ENCODE measurements at regions not wholly inside any gene's neighbourhood (a gene's known extent, or its start where the extent isn't known, plus 50 kb on each side); places are given as distances from the start of the nearest gene placed in this dataset.

GRCh38 chr21:38136201-38136600 lies 120.6 kb upstream of the KCNJ15 start:
- H2AK5ac ChIP-seq (ENCODE audit: low read length) = no peak overlapping the region
- H3K4ac ChIP-seq (ENCODE audit: low read depth, low read length) = no peak overlapping the region
- no peak overlapping the region for H3K4me2 ChIP-seq (ENCODE audit: low read length)
- H4K91ac ChIP-seq (ENCODE audit: low read depth, low read length) = no peak overlapping the region
- no peak overlapping the region for H4K8ac ChIP-seq (ENCODE audit: low read depth, low read length)
- H3K9me3 ChIP-seq (ENCODE audit: insufficient read depth, low read depth, low read length) = no peaks in the 10 kb centered on the region
- H3K27me3 ChIP-seq (ENCODE audit: insufficient read depth, low read length) = no peaks in the 10 kb centered on the region
- no peak overlapping the region for H3K9ac ChIP-seq (ENCODE audit: low read length)
- no peak overlapping the region for H3K18ac ChIP-seq (ENCODE audit: low read length)
- H2BK5ac ChIP-seq (ENCODE audit: low read depth, low read length, poor library complexity) = no peak overlapping the region
- H2AFZ ChIP-seq (ENCODE audit: insufficient read depth, low read length, poor library complexity) = no peak overlapping the region
- H3K4me1 ChIP-seq (ENCODE audit: control insufficient read depth in 1 of 2, insufficient read depth in 2 of 2, low read length in 2 of 2) = peaks cover 3 to 5% of the 10 kb centered on the region in 2 experiments
- H3K79me2 ChIP-seq (ENCODE audit: control insufficient read depth, insufficient read depth, low read length, poor library complexity) = no peaks in the 10 kb centered on the region
- no peak overlapping the region for H3K14ac ChIP-seq (ENCODE audit: low read length)
- H4K12ac ChIP-seq (ENCODE audit: low read depth, low read length) = no peak overlapping the region
- H3K27ac ChIP-seq (ENCODE audit: low read depth, low read length) = no peak overlapping the region
- no peak overlapping the region for H2BK12ac ChIP-seq (ENCODE audit: low read length)
- H3K79me1 ChIP-seq (ENCODE audit: low read length) = peaks cover 4% of the 10 kb centered on the region
- no peak overlapping the region for H3K4me3 ChIP-seq (ENCODE audit: low read depth, low read length)
- no peaks in the 10 kb centered on the region for H3K36me3 ChIP-seq (ENCODE audit: control insufficient read depth in 1 of 2, insufficient read depth in 2 of 2, low read length in 2 of 2)
- no peak overlapping the region for H2BK120ac ChIP-seq (ENCODE audit: insufficient read depth, low read length, poor library complexity)
- DNase-seq = no peak
- H3K23ac ChIP-seq (ENCODE audit: low read length) = no peak overlapping the region

- no peaks in the 10 kb centered on the region for H3K79me2 ChIP-seq (ENCODE audit: control insufficient read depth, insufficient read depth, low read length, poor library complexity)
- H2AFZ ChIP-seq (ENCODE audit: insufficient read depth, low read length, poor library complexity) = no peak overlapping the region
- no peak overlapping the region for H3K4ac ChIP-seq (ENCODE audit: low read depth, low read length)
- no peak overlapping the region for H3K4me2 ChIP-seq (ENCODE audit: low read length)
- peak overlapping the region; percentile 61 for H3K18ac ChIP-seq (ENCODE audit: low read length)
- no peak overlapping the region for H4K8ac ChIP-seq (ENCODE audit: low read depth, low read length)
- WGBS (ENCODE audit: extremely low coverage, insufficient coverage, insufficient read length) = no CpG with 5 or more reads among the region's 5 CpGs
- H4K91ac ChIP-seq (ENCODE audit: low read depth, low read length) = no peak overlapping the region
- no peak overlapping the region for H3K9ac ChIP-seq (ENCODE audit: low read length)
- peak overlapping the region; percentile 84 for H2BK5ac ChIP-seq (ENCODE audit: low read depth, low read length, poor library complexity)
- H3K14ac ChIP-seq (ENCODE audit: low read length) = peak overlapping the region; percentile 53
- H3K4me1 ChIP-seq (ENCODE audit: control insufficient read depth in 1 of 2, insufficient read depth in 2 of 2, low read length in 2 of 2) = peaks cover 3 to 5% of the 10 kb centered on the region in 2 experiments
- peak overlapping the region; percentile 76 for H2BK120ac ChIP-seq (ENCODE audit: insufficient read depth, low read length, poor library complexity)
- no peak overlapping the region for H2AK5ac ChIP-seq (ENCODE audit: low read length)
- H2BK12ac ChIP-seq (ENCODE audit: low read length) = peak overlapping the region; percentile 74
- H3K27ac ChIP-seq (ENCODE audit: low read depth, low read length) = peak overlapping the region; percentile 44
- no peak overlapping the region for H3K23ac ChIP-seq (ENCODE audit: low read length)
- no peaks in the 10 kb centered on the region for H3K9me3 ChIP-seq (ENCODE audit: insufficient read depth, low read depth, low read length)
- H3K4me3 ChIP-seq (ENCODE audit: low read depth, low read length) = no peak overlapping the region
- peak; percentile 94 to 100 for DNase-seq
- H4K12ac ChIP-seq (ENCODE audit: low read depth, low read length) = no peak overlapping the region
- H3K36me3 ChIP-seq (ENCODE audit: control insufficient read depth in 1 of 2, insufficient read depth in 2 of 2, low read length in 2 of 2) = no peaks in the 10 kb centered on the region
- no peaks in the 10 kb centered on the region for H3K27me3 ChIP-seq (ENCODE audit: insufficient read depth, low read length)
- peaks cover 4% of the 10 kb centered on the region for H3K79me1 ChIP-seq (ENCODE audit: low read length)
Measured at GRCh38 chr21:38139380-38140168, 117.2 kb upstream of the KCNJ15 start.

GRCh38 chr21:38140207-38140903 lies 116.4 kb upstream of the KCNJ15 start:
- H2BK120ac ChIP-seq (ENCODE audit: insufficient read depth, low read length, poor library complexity) = peak overlapping the region; percentile 76
- peak overlapping the region; percentile 84 for H2BK5ac ChIP-seq (ENCODE audit: low read depth, low read length, poor library complexity)
- no peaks in the 10 kb centered on the region for H3K79me2 ChIP-seq (ENCODE audit: control insufficient read depth, insufficient read depth, low read length, poor library complexity)
- WGBS (ENCODE audit: extremely low coverage, insufficient coverage, insufficient read length) = no CpG with 5 or more reads among the region's 5 CpGs
- H3K27me3 ChIP-seq (ENCODE audit: insufficient read depth, low read length) = no peaks in the 10 kb centered on the region
- H3K4ac ChIP-seq (ENCODE audit: low read depth, low read length) = no peak overlapping the region
- no peak overlapping the region for H4K91ac ChIP-seq (ENCODE audit: low read depth, low read length)
- H2BK12ac ChIP-seq (ENCODE audit: low read length) = peak overlapping the region; percentile 74
- H3K9ac ChIP-seq (ENCODE audit: low read length) = no peak overlapping the region
- H3K79me1 ChIP-seq (ENCODE audit: low read length) = peaks cover 4% of the 10 kb centered on the region
- H4K12ac ChIP-seq (ENCODE audit: low read depth, low read length) = no peak overlapping the region
- peak; percentile 49 to 61 for DNase-seq
- peak overlapping the region; percentile 53 for H3K14ac ChIP-seq (ENCODE audit: low read length)
- peak overlapping the region; percentile 44 for H3K27ac ChIP-seq (ENCODE audit: low read depth, low read length)
- no peak overlapping the region for H3K18ac ChIP-seq (ENCODE audit: low read length)
- no peak overlapping the region for H2AFZ ChIP-seq (ENCODE audit: insufficient read depth, low read length, poor library complexity)
- H3K23ac ChIP-seq (ENCODE audit: low read length) = no peak overlapping the region
- no peak overlapping the region for H3K4me2 ChIP-seq (ENCODE audit: low read length)
- H3K4me1 ChIP-seq (ENCODE audit: control insufficient read depth in 1 of 2, insufficient read depth in 2 of 2, low read length in 2 of 2) = peaks cover 3 to 5% of the 10 kb centered on the region in 2 experiments
- H3K9me3 ChIP-seq (ENCODE audit: insufficient read depth, low read depth, low read length) = no peaks in the 10 kb centered on the region
- H2AK5ac ChIP-seq (ENCODE audit: low read length) = no peak overlapping the region
- no peak overlapping the region for H4K8ac ChIP-seq (ENCODE audit: low read depth, low read length)
- no peaks in the 10 kb centered on the region for H3K36me3 ChIP-seq (ENCODE audit: control insufficient read depth in 1 of 2, insufficient read depth in 2 of 2, low read length in 2 of 2)
- no peak overlapping the region for H3K4me3 ChIP-seq (ENCODE audit: low read depth, low read length)

- peaks cover 4% of the 10 kb centered on the region for H3K79me1 ChIP-seq (ENCODE audit: low read length)
- H2AK5ac ChIP-seq (ENCODE audit: low read length) = no peak overlapping the region
- H2AFZ ChIP-seq (ENCODE audit: insufficient read depth, low read length, poor library complexity) = no peak overlapping the region
- no peak overlapping the region for H3K9ac ChIP-seq (ENCODE audit: low read length)
- H3K4me3 ChIP-seq (ENCODE audit: low read depth, low read length) = no peak overlapping the region
- H2BK5ac ChIP-seq (ENCODE audit: low read depth, low read length, poor library complexity) = no peak overlapping the region
- no peak overlapping the region for H3K27ac ChIP-seq (ENCODE audit: low read depth, low read length)
- H2BK12ac ChIP-seq (ENCODE audit: low read length) = no peak overlapping the region
- H3K4me2 ChIP-seq (ENCODE audit: low read length) = no peak overlapping the region
- no peak overlapping the region for H3K18ac ChIP-seq (ENCODE audit: low read length)
- H3K79me2 ChIP-seq (ENCODE audit: control insufficient read depth, insufficient read depth, low read length, poor library complexity) = no peaks in the 10 kb centered on the region
- no peak overlapping the region for H4K8ac ChIP-seq (ENCODE audit: low read depth, low read length)
- no peak for DNase-seq
- H3K4me1 ChIP-seq (ENCODE audit: control insufficient read depth in 1 of 2, insufficient read depth in 2 of 2, low read length in 2 of 2) = peaks cover 3 to 5% of the 10 kb centered on the region in 2 experiments
- no peak overlapping the region for H3K14ac ChIP-seq (ENCODE audit: low read length)
- H2BK120ac ChIP-seq (ENCODE audit: insufficient read depth, low read length, poor library complexity) = no peak overlapping the region
- no peak overlapping the region for H4K91ac ChIP-seq (ENCODE audit: low read depth, low read length)
- H3K4ac ChIP-seq (ENCODE audit: low read depth, low read length) = no peak overlapping the region
- no peak overlapping the region for H3K23ac ChIP-seq (ENCODE audit: low read length)
- H3K27me3 ChIP-seq (ENCODE audit: insufficient read depth, low read length) = no peaks in the 10 kb centered on the region
- H3K36me3 ChIP-seq (ENCODE audit: control insufficient read depth in 1 of 2, insufficient read depth in 2 of 2, low read length in 2 of 2) = no peaks in the 10 kb centered on the region
- no peaks in the 10 kb centered on the region for H3K9me3 ChIP-seq (ENCODE audit: insufficient read depth, low read depth, low read length)
- no peak overlapping the region for H4K12ac ChIP-seq (ENCODE audit: low read depth, low read length)
Measured at GRCh38 chr21:38142224-38142623, 114.6 kb upstream of the KCNJ15 start.

Data from trophoblast cell (in vitro differentiated cells and primary cell).